HL-60 (cell line): ENCODE measurements at regions not wholly inside any gene's neighbourhood (a gene's known extent, or its start where the extent isn't known, plus 50 kb on each side); places are given as distances from the start of the nearest gene placed in this dataset.

Experiments used
- DNase-seq, 2 experiments: peaks; one replicate each; pipeline ENCODE4 v3.0.0-alpha.2; 2010 to 2020; ENCODE audit warnings: low read depth in 1 of 2, low spot score in 1 of 2
- H3K27ac ChIP-seq: fragments of 250-450 bp; sonication (Bioruptor Pico); replicated peaks from 2 replicates; pipeline ENCODE4 v1.5.1; 2020; ENCODE audit warnings: mild to moderate bottlenecking, moderate library complexity
- H3K27me3 ChIP-seq: fragments of 250-450 bp; sonication (Bioruptor Pico); 2 replicates; pipeline ENCODE4 v1.5.1; 2021; ENCODE audit warnings: mild to moderate bottlenecking, moderate library complexity; ENCODE audit not compliant: insufficient read depth, poor library complexity, severe bottlenecking
- H3K4me3 ChIP-seq: replicated peaks from 2 replicates; pipeline ENCODE4 v1.5.1; 2011; ENCODE audit warnings: mild to moderate bottlenecking, control low read depth, low read length; ENCODE audit not compliant: insufficient read depth
- GABPA ChIP-seq: IDR thresholded peaks from 2 replicates; pipeline ENCODE4 v1.6.1; 2012; ENCODE audit warnings: low read depth
- POLR2AphosphoS5 ChIP-seq: IDR thresholded peaks from 2 replicates; pipeline ENCODE4 v1.6.1; 2012; ENCODE audit warnings: low read depth
- SPI1 ChIP-seq: IDR thresholded peaks from 2 replicates; pipeline ENCODE4 v1.6.1; 2012; ENCODE audit warnings: low read depth, mild to moderate bottlenecking, borderline replicate concordance
- TF ChIP-seq, protein P1 (sequence below): IDR thresholded peaks from one replicate; pipeline ENCODE4 v1.5.1; 2011; ENCODE audit warnings: low read length, control low read depth, inconsistent platforms; ENCODE audit not compliant: insufficient read depth
- TF ChIP-seq, protein P2 (sequence below): IDR thresholded peaks from 2 replicates; pipeline ENCODE4 v1.6.1; 2012; ENCODE audit warnings: low read depth; ENCODE audit not compliant: insufficient replicate concordance

DNA sequence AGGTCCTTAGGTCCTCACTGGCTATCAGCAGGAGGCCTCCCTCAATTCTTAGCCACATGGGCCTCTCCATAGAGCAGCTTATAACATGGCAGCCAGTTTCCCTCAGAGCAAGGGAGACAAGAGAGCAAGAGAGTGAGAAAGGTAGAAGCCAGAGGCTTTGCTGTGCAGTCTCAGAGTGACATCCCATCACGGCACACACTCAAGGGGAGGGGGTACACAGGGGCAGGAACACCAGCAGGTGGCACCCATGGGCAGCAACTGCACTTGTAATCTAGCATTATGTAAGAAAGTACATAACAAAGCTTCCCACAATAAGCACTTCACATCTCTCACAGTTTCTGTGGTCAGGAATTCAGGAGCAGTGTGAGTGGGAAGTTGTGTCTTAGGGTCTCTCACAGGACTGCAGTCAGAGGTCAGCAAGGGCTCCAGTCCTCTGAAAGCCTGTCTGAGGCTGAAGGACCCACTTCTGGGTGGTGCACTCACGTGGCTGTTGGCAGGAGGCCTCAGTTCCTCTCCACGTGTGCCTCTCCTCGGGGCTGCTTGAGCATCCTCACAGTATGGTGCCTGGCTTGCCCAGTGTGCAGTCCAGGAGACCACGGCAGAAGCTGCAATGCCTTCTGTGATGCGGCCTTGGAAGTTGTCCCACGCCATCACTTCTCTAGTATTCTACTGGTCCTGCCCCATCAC, 159.4 kb downstream of the OAT start:
- TF ChIP-seq, protein P1, sequence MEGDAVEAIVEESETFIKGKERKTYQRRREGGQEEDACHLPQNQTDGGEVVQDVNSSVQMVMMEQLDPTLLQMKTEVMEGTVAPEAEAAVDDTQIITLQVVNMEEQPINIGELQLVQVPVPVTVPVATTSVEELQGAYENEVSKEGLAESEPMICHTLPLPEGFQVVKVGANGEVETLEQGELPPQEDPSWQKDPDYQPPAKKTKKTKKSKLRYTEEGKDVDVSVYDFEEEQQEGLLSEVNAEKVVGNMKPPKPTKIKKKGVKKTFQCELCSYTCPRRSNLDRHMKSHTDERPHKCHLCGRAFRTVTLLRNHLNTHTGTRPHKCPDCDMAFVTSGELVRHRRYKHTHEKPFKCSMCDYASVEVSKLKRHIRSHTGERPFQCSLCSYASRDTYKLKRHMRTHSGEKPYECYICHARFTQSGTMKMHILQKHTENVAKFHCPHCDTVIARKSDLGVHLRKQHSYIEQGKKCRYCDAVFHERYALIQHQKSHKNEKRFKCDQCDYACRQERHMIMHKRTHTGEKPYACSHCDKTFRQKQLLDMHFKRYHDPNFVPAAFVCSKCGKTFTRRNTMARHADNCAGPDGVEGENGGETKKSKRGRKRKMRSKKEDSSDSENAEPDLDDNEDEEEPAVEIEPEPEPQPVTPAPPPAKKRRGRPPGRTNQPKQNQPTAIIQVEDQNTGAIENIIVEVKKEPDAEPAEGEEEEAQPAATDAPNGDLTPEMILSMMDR, result peak; percentile 41
- TF ChIP-seq GABPA, result no peak
- DNase-seq, result peak; percentile 16 to 25
- Histone ChIP-seq H3K4me3 (no peak overlapping the region), H3K27me3 (no peaks in the 10 kb centered on the region), H3K27ac (no peak overlapping the region)

DNA sequence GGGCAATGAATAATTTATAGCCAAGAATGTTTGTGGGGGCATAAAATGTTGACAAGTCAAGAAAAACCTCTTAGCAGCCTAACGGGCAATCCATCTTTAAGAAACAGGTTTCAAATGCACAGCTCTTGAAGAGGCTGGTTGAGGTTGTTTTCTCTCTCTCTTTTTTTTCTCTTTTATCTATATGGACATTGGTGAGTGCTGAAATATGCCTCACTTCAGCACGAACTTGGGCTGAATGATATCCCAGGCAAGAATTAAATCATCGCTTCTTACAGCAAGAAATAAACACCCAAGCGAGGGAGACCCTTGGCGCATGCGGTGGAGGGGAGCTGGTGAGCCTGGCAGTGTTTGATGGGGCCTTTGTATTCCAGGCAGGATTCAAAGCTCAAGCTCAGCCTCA, 160.9 kb downstream of the OAT start:
- DNase-seq, result no peak
- Histone ChIP-seq H3K27ac (no peak overlapping the region), H3K27me3 (no peaks in the 10 kb centered on the region), H3K4me3 (no peak overlapping the region)
- no peak for TF ChIP-seq SPI1
- TF ChIP-seq, protein P1, result no peak
- TF ChIP-seq, protein P2, sequence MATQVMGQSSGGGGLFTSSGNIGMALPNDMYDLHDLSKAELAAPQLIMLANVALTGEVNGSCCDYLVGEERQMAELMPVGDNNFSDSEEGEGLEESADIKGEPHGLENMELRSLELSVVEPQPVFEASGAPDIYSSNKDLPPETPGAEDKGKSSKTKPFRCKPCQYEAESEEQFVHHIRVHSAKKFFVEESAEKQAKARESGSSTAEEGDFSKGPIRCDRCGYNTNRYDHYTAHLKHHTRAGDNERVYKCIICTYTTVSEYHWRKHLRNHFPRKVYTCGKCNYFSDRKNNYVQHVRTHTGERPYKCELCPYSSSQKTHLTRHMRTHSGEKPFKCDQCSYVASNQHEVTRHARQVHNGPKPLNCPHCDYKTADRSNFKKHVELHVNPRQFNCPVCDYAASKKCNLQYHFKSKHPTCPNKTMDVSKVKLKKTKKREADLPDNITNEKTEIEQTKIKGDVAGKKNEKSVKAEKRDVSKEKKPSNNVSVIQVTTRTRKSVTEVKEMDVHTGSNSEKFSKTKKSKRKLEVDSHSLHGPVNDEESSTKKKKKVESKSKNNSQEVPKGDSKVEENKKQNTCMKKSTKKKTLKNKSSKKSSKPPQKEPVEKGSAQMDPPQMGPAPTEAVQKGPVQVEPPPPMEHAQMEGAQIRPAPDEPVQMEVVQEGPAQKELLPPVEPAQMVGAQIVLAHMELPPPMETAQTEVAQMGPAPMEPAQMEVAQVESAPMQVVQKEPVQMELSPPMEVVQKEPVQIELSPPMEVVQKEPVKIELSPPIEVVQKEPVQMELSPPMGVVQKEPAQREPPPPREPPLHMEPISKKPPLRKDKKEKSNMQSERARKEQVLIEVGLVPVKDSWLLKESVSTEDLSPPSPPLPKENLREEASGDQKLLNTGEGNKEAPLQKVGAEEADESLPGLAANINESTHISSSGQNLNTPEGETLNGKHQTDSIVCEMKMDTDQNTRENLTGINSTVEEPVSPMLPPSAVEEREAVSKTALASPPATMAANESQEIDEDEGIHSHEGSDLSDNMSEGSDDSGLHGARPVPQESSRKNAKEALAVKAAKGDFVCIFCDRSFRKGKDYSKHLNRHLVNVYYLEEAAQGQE, result no peak
- no peak for TF ChIP-seq GABPA
- TF ChIP-seq POLR2AphosphoS5, result no peak

DNA sequence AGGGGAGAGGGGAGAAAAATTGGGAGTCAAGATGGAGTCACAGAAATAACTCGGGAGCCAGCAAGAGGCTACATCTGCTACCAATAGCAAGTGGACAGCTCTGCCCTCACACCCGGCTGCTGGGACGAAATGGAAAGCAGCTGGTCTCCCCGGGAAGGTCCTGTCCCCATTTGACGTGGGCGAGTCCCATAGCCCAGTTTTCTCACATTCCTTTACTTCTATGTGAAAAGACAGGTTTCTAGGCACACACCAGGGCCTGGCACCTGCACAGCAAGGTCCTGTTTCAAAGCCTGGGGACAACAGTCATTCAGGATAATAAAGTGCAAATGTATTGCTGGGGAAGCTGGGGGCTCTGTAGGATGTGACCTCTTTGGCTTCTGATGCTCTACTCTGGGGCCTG, 162.6 kb downstream of the OAT start:
- TF ChIP-seq POLR2AphosphoS5 (no peak), GABPA (no peak), SPI1 (no peak)
- TF ChIP-seq, protein P1, result no peak
- TF ChIP-seq, protein P2, result no peak
- no peak for DNase-seq
- H3K27ac ChIP-seq, result no peak overlapping the region
- no peak overlapping the region for H3K4me3 ChIP-seq
- no peaks in the 10 kb centered on the region for H3K27me3 ChIP-seq

DNA sequence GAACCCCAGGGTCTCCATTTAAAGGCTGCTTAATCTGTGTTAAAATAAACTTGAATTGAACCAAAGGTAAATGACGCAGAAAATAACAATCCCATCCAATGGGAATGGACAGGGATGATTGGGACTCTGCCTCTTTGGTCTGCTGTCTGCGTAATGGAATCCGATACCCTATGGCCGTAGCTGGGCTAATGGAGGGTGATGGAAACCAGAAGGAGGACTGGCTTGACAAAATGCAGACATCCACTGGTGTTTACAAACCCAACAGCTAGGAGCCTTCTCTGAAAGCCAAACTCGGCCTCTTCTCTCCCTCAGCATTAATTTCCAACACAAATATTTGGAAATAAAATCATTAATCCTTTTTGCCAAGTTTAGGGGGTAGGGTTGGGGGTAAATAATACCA, 162.2 kb upstream of the CHST15 start:
- no peaks in the 10 kb centered on the region for H3K27me3 ChIP-seq
- DNase-seq, result no peak
- TF ChIP-seq SPI1, result no peak
- H3K27ac ChIP-seq, result no peak overlapping the region
- H3K4me3 ChIP-seq, result no peak overlapping the region
